H9 (cell line): ENCODE measurements at regions not wholly inside any gene's neighbourhood (a gene's known extent, or its start where the extent isn't known, plus 50 kb on each side); places are given as distances from the start of the nearest gene placed in this dataset.

Experiments
- DNase-seq: peaks from one replicate; pipeline ENCODE4 v3.0.0-alpha.2; 2017
- H2AFZ ChIP-seq: one replicate; pipeline ENCODE4 v1.6.1; 2013; ENCODE audit warnings: mild to moderate bottlenecking, low read length, control low read depth, moderate library complexity
- H2AK5ac ChIP-seq: 2 replicates; pipeline ENCODE4 v1.6.1; 2013; ENCODE audit warnings: low read length, control low read depth, mixed read lengths; ENCODE audit not compliant: insufficient read length
- H2BK120ac ChIP-seq: one replicate; pipeline ENCODE4 v1.6.1; 2013; ENCODE audit warnings: low read depth, mild to moderate bottlenecking, low read length, control low read depth, inconsistent platforms; ENCODE audit not compliant: poor library complexity, severe bottlenecking
- H2BK12ac ChIP-seq: 2 replicates; pipeline ENCODE4 v1.6.1; 2013; ENCODE audit warnings: low read length, control low read depth, mixed read lengths, low read depth; ENCODE audit not compliant: insufficient read length
- H2BK15ac ChIP-seq: 2 replicates; pipeline ENCODE4 v1.6.1; 2013; ENCODE audit warnings: low read depth, low read length, control low read depth
- H2BK20ac ChIP-seq: one replicate; pipeline ENCODE4 v1.6.1; 2013; ENCODE audit warnings: low read depth, mild to moderate bottlenecking, low read length, control low read depth, inconsistent platforms; ENCODE audit not compliant: poor library complexity, severe bottlenecking
- H2BK5ac ChIP-seq: 2 replicates; pipeline ENCODE4 v1.6.1; 2013; ENCODE audit warnings: low read length, control low read depth, mixed read lengths; ENCODE audit not compliant: insufficient read length
- H3K14ac ChIP-seq: 2 replicates; pipeline ENCODE4 v1.6.1; 2013; ENCODE audit warnings: low read length, control low read depth; ENCODE audit not compliant: insufficient read depth
- H3K18ac ChIP-seq: 2 replicates; pipeline ENCODE4 v1.6.1; 2013; ENCODE audit warnings: low read depth, mild to moderate bottlenecking, mixed read lengths, low read length, control low read depth; ENCODE audit not compliant: insufficient read length
- H3K23ac ChIP-seq: 2 replicates; pipeline ENCODE4 v1.6.1; 2013; ENCODE audit warnings: low read length, control low read depth, mixed read lengths, low read depth; ENCODE audit not compliant: insufficient read length
- H3K23me2 ChIP-seq: 2 replicates; pipeline ENCODE4 v1.6.1; 2013; ENCODE audit warnings: low read depth, mild to moderate bottlenecking, mixed read lengths, low read length, control low read depth; ENCODE audit not compliant: insufficient read length, poor library complexity, severe bottlenecking
- H3K27ac ChIP-seq: 2 replicates; pipeline ENCODE4 v1.5.1; 2013; ENCODE audit warnings: low read length, control low read depth, mixed read lengths, low read depth; ENCODE audit not compliant: insufficient read length
- H3K27me3 ChIP-seq: 2 replicates; pipeline ENCODE4 v1.6.1; 2013; ENCODE audit warnings: low read length, control low read depth, inconsistent platforms; ENCODE audit not compliant: insufficient read depth
- H3K4ac ChIP-seq: 2 replicates; pipeline ENCODE4 v1.6.1; 2013; ENCODE audit warnings: low read depth, mild to moderate bottlenecking, control low read depth, inconsistent platforms, low read length, moderate library complexity
- H3K4me1 ChIP-seq: 2 replicates; pipeline ENCODE4 v1.6.1; 2013; ENCODE audit warnings: low read length, control low read depth, inconsistent platforms; ENCODE audit not compliant: insufficient read depth
- H3K4me2 ChIP-seq: 2 replicates; pipeline ENCODE4 v1.6.1; 2013; ENCODE audit warnings: low read length, control low read depth, mixed read lengths; ENCODE audit not compliant: insufficient read length, insufficient read depth
- H3K56ac ChIP-seq: 2 replicates; pipeline ENCODE4 v1.6.1; 2013; ENCODE audit warnings: low read depth, mild to moderate bottlenecking, mixed read lengths, low read length, control low read depth; ENCODE audit not compliant: insufficient read length
- H3K79me1 ChIP-seq: 2 replicates; pipeline ENCODE4 v1.6.1; 2013; ENCODE audit warnings: low read depth, mild to moderate bottlenecking, moderate library complexity, low read length, control low read depth, inconsistent platforms; ENCODE audit not compliant: insufficient read depth, poor library complexity, severe bottlenecking
- H3K79me2 ChIP-seq: 2 replicates; pipeline ENCODE4 v1.6.1; 2013; ENCODE audit warnings: low read length, control low read depth, inconsistent platforms; ENCODE audit not compliant: insufficient read depth
- H3K9ac ChIP-seq: 2 replicates; pipeline ENCODE4 v1.6.1; 2013; ENCODE audit warnings: low read length, control low read depth, mixed read lengths; ENCODE audit not compliant: insufficient read length; ENCODE audit errors: extremely low read depth
- H3K9me3 ChIP-seq: one replicate; pipeline ENCODE4 v1.6.1; 2013; ENCODE audit warnings: low read depth, low read length, inconsistent platforms; ENCODE audit not compliant: control insufficient read depth
- H3T11ph ChIP-seq: one replicate; pipeline ENCODE4 v1.6.1; 2013; ENCODE audit warnings: mild to moderate bottlenecking, low read length, control low read depth, inconsistent platforms
- H4K20me1 ChIP-seq: one replicate; pipeline ENCODE4 v1.6.1; 2013; ENCODE audit not compliant: control insufficient read depth, insufficient read length, insufficient read depth
- H4K5ac ChIP-seq: 2 replicates; pipeline ENCODE4 v1.6.1; 2013; ENCODE audit warnings: low read depth, mild to moderate bottlenecking, mixed read lengths, low read length, control low read depth; ENCODE audit not compliant: insufficient read length
- H4K8ac ChIP-seq: replicated peaks from 2 replicates; pipeline ENCODE4 v1.6.1; 2013; ENCODE audit warnings: low read length, control low read depth, mixed read lengths, low read depth; ENCODE audit not compliant: insufficient read length
- H4K91ac ChIP-seq: 2 replicates; pipeline ENCODE4 v1.6.1; 2013; ENCODE audit warnings: low read depth, mild to moderate bottlenecking, moderate library complexity, mixed read lengths, low read length, control low read depth; ENCODE audit not compliant: insufficient read length
- H3K27ac Mint-ChIP-seq, 3 experiments: 2 replicates in 2 of 3; 3 replicates in 1 of 3; pipeline ENCODE4 v1.8.0; 2020 to 2021; ENCODE audit warnings: mixed read lengths in 3 of 3, mild to moderate bottlenecking in 1 of 3, moderate library complexity in 1 of 3
- H3K27me3 Mint-ChIP-seq: 2 replicates; pipeline ENCODE4 v1.8.0; 2021; ENCODE audit warnings: low read depth, mild to moderate bottlenecking, moderate library complexity, mixed read lengths
- H3K36me3 Mint-ChIP-seq, 3 experiments: 2 replicates in 2 of 3; 3 replicates in 1 of 3; pipeline ENCODE4 v1.8.0; 2020 to 2021; ENCODE audit warnings: low read depth in 3 of 3, mixed read lengths in 3 of 3; ENCODE audit not compliant: insufficient read depth in 1 of 3
- H3K4me1 Mint-ChIP-seq, 2 experiments: 2 replicates each; pipeline ENCODE4 v1.8.0; 2020; ENCODE audit warnings: mixed read lengths in 2 of 2
- H3K4me3 Mint-ChIP-seq, 2 experiments: 2 replicates in 1 of 2; 3 replicates in 1 of 2; pipeline ENCODE4 v1.8.0; 2020 to 2021; ENCODE audit warnings: mild to moderate bottlenecking in 2 of 2, mixed read lengths in 2 of 2, moderate library complexity in 1 of 2
- H3K9me3 Mint-ChIP-seq, 2 experiments: 2 replicates in 1 of 2; 3 replicates in 1 of 2; pipeline ENCODE4 v1.8.0; 2020; ENCODE audit warnings: mild to moderate bottlenecking in 2 of 2, mixed read lengths in 2 of 2, moderate library complexity in 1 of 2
- WGBS: extraction: QIAGEN DNeasy Blood & Tissue Kit; methylation state at CpG from one replicate; pipeline ENCODE4 v1.1.7; 2013; ENCODE audit warnings: missing lambda C conversion rate, low lambda C conversion rate, mixed read lengths; ENCODE audit not compliant: insufficient read length; ENCODE audit errors: extremely low coverage; 5-methylcytosine and 5-hydroxymethylcytosine counted together
- TF ChIP-seq, protein P1 (sequence below): fragments of 200-600 bp; sonication (generic); conservative IDR thresholded peaks from 3 replicates; pipeline ENCODE4 v1.8.0; 2021; ENCODE audit warnings: antibody characterized with exemption, mild to moderate bottlenecking

DNA sequence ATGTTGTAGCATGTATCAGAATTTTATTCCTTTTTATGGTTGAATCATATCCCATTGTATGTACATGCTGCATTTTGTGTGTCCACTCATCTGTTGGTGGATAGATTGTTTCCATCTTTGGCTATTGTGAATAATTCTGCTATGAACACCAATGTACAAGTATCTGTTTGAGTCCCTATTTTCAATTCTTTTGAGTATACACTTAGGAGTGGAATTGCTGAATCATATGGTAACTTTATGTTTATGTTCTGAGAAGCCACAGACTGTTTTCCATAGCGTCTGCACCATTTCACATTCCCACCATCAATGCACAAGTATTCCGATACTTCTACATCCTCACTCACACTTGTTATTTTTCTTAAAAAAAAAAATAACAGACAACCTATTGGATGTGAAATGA, 91.5 kb downstream of the ARF6 start:
- Mint-ChIP-seq H3K4me1 (peaks cover 12 to 13% of the 10 kb centered on the region in 2 experiments), H3K9me3 (no peaks in the 10 kb centered on the region), H3K27me3 (no peaks in the 10 kb centered on the region), H3K36me3 (no peaks in the 10 kb centered on the region), H3K4me3 (no peak overlapping the region), H3K27ac (no peak overlapping the region)
- Histone ChIP-seq H2BK12ac (no peak overlapping the region), H3K27ac (no peak overlapping the region), H2BK15ac (no peak overlapping the region), H4K20me1 (no peaks in the 10 kb centered on the region), H3K4me2 (no peak overlapping the region), H2BK120ac (no peak overlapping the region), H2BK5ac (no peak overlapping the region), H3K79me1 (no peaks in the 10 kb centered on the region), H3K4ac (no peak overlapping the region), H2BK20ac (no peak overlapping the region), H3K23me2 (no peaks in the 10 kb centered on the region), H3K23ac (no peak overlapping the region), H3K4me1 (no peaks in the 10 kb centered on the region), H4K91ac (no peak overlapping the region), H3K27me3 (no peaks in the 10 kb centered on the region; the same call in 1 of the 2 replicates), H3K9ac (no peak overlapping the region), H3K9me3 (no peaks in the 10 kb centered on the region), H2AK5ac (no peak overlapping the region), H3T11ph (no peak overlapping the region), H3K56ac (no peak overlapping the region), H3K79me2 (no peaks in the 10 kb centered on the region), H4K5ac (no peak overlapping the region), H3K18ac (no peak overlapping the region), H4K8ac (no peak overlapping the region), H2AFZ (no peak overlapping the region), H3K14ac (no peak overlapping the region)
- TF ChIP-seq, protein P1, sequence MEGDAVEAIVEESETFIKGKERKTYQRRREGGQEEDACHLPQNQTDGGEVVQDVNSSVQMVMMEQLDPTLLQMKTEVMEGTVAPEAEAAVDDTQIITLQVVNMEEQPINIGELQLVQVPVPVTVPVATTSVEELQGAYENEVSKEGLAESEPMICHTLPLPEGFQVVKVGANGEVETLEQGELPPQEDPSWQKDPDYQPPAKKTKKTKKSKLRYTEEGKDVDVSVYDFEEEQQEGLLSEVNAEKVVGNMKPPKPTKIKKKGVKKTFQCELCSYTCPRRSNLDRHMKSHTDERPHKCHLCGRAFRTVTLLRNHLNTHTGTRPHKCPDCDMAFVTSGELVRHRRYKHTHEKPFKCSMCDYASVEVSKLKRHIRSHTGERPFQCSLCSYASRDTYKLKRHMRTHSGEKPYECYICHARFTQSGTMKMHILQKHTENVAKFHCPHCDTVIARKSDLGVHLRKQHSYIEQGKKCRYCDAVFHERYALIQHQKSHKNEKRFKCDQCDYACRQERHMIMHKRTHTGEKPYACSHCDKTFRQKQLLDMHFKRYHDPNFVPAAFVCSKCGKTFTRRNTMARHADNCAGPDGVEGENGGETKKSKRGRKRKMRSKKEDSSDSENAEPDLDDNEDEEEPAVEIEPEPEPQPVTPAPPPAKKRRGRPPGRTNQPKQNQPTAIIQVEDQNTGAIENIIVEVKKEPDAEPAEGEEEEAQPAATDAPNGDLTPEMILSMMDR: no peak
- no peak for DNase-seq
- whole genome bisulfite sequencing: no CpG with 5 or more reads among the region's 2 CpGs
